Testis (tissue), 2 donors: ENCODE measurements at regions not wholly inside any gene's neighbourhood (a gene's known extent, or its start where the extent isn't known, plus 50 kb on each side); places are given as distances from the start of the nearest gene placed in this dataset.

Source experiments
- DNase-seq: peaks from one replicate; pipeline ENCODE4 v3.0.0-alpha.2; 2019
- H3K27ac ChIP-seq, 2 donors: fragments of 200-600 bp; sonication (generic); one replicate each; pipeline ENCODE4 v1.5.1; 2019
- H3K27me3 ChIP-seq: fragments of 200-600 bp; sonication (generic); one replicate; pipeline ENCODE4 v1.5.1; 2019
- H3K36me3 ChIP-seq: fragments of 200-600 bp; sonication (generic); one replicate; pipeline ENCODE4 v1.5.1; 2017; ENCODE audit warnings: low read depth; ENCODE audit errors: missing control alignments
- H3K4me1 ChIP-seq: fragments of 200-600 bp; sonication (generic); one replicate; pipeline ENCODE4 v1.5.1; 2019
- H3K4me3 ChIP-seq, 2 donors: fragments of 200-600 bp; sonication (generic); one replicate each; pipeline ENCODE4 v1.5.1; 2017 to 2019
- H3K9me3 ChIP-seq: fragments of 200-600 bp; sonication (generic); one replicate; pipeline ENCODE4 v1.5.1; 2017
- POLR2A ChIP-seq: fragments of 450-650 bp; IDR thresholded peaks from one replicate; pipeline ENCODE4 v1.6.1; 2017; ENCODE audit warnings: antibody characterized with exemption, mild to moderate bottlenecking, moderate library complexity
- WGBS, 2 donors: methylation state at CpG; one replicate each; pipeline ENCODE4 v1.1.5; 2018; 5-methylcytosine and 5-hydroxymethylcytosine counted together
- intact Hi-C: fragments of 100-400 bp; cut with DNase I; formaldehyde crosslinking; loops from one replicate; pipeline ENCODE4 v1.15.1; 2023; ENCODE audit warnings: low total_unique reads
- TF ChIP-seq, protein P1 (sequence below), 3 experiments: fragments of 450-650 bp in 2 of 3; fragments of 200-600 bp in 1 of 3; sonication (generic) in 1 of 3; IDR thresholded peaks; one replicate each; pipeline ENCODE4 v1.5.1; 2016 to 2019; ENCODE audit warnings: antibody characterized with exemption in 3 of 3, mild to moderate bottlenecking in 2 of 3, moderate library complexity in 1 of 3

DNA sequence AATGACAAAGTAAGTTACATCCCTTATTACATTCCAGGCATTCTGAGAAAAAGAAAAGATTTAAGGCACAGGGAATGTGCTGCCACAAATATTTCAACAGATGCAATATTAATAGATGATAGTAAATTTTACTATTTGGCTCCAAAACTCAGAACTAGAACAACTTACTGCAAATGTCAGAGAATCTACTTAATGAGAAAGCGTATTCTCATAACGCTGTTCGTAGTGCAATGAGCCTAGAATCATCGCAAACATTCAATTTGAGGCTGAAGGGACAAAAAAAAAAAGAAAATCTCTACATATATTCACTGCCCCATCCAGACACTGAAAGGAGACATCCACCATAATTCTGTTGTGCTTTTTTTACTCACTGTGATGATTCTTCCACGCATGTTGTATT, 272.1 kb upstream of the DOK6 start:
- intact Hi-C loops = no loop called here
- Histone ChIP-seq H3K9me3 (no peaks in the 10 kb centered on the region), H3K27me3 (no peaks in the 10 kb centered on the region), H3K4me1 (no peaks in the 10 kb centered on the region), H3K36me3 (no peaks in the 10 kb centered on the region), H3K27ac (no peak overlapping the region), H3K4me3 (no peak overlapping the region)
- TF ChIP-seq POLR2A = no peak
- TF ChIP-seq, protein P1, sequence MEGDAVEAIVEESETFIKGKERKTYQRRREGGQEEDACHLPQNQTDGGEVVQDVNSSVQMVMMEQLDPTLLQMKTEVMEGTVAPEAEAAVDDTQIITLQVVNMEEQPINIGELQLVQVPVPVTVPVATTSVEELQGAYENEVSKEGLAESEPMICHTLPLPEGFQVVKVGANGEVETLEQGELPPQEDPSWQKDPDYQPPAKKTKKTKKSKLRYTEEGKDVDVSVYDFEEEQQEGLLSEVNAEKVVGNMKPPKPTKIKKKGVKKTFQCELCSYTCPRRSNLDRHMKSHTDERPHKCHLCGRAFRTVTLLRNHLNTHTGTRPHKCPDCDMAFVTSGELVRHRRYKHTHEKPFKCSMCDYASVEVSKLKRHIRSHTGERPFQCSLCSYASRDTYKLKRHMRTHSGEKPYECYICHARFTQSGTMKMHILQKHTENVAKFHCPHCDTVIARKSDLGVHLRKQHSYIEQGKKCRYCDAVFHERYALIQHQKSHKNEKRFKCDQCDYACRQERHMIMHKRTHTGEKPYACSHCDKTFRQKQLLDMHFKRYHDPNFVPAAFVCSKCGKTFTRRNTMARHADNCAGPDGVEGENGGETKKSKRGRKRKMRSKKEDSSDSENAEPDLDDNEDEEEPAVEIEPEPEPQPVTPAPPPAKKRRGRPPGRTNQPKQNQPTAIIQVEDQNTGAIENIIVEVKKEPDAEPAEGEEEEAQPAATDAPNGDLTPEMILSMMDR (IDR thresholded peaks at IDR 0.05) = no peak
- DNase-seq = no peak
- WGBS, 2 donors = 62 to 72% methylated on average over 5 of the region's 5 CpGs

GRCh38 chr18:69128978-69129377, 271.7 kb upstream of the DOK6 start:
- intact Hi-C loops = no loop called here
- H3K4me3 ChIP-seq = no peak overlapping the region
- no peaks in the 10 kb centered on the region for H3K27me3 ChIP-seq
- TF ChIP-seq, protein P1 (IDR thresholded peaks at IDR 0.05) = no peak
- TF ChIP-seq POLR2A = no peak
- 43 to 69% methylated on average over 3 of the region's 3 CpGs for WGBS, 2 donors
- no peak overlapping the region for H3K27ac ChIP-seq
- H3K9me3 ChIP-seq = no peaks in the 10 kb centered on the region
- DNase-seq = no peak
- H3K36me3 ChIP-seq = no peaks in the 10 kb centered on the region
- no peaks in the 10 kb centered on the region for H3K4me1 ChIP-seq

- intact Hi-C loops = no loop called here
- WGBS, 2 donors = 89 to 92% methylated on average over 2 of the region's 2 CpGs
Observed at GRCh38 chr18:69138088-69138487, 262.6 kb upstream of the DOK6 start.

GRCh38 chr18:69143084-69143483, 257.6 kb upstream of the DOK6 start:
- H3K4me3 ChIP-seq = no peak overlapping the region
- no peaks in the 10 kb centered on the region for H3K36me3 ChIP-seq
- no peaks in the 10 kb centered on the region for H3K9me3 ChIP-seq
- no peak for TF ChIP-seq POLR2A
- TF ChIP-seq, protein P1 (IDR thresholded peaks at IDR 0.05) = no peak
- H3K27ac ChIP-seq = no peak overlapping the region
- H3K27me3 ChIP-seq = no peaks in the 10 kb centered on the region
- no peak for DNase-seq
- 96 to 97% methylated on average over 2 of the region's 2 CpGs for WGBS, 2 donors
- H3K4me1 ChIP-seq = no peaks in the 10 kb centered on the region
- intact Hi-C loops = no loop called here

More at GRCh38 chr18:69138088-69138487, 262.6 kb upstream of the DOK6 start:
- Histone ChIP-seq H3K9me3 (no peaks in the 10 kb centered on the region), H3K4me3 (no peak overlapping the region), H3K27me3 (no peaks in the 10 kb centered on the region), H3K4me1 (no peaks in the 10 kb centered on the region), H3K36me3 (no peaks in the 10 kb centered on the region), H3K27ac (no peak overlapping the region)
- DNase-seq = no peak
- TF ChIP-seq POLR2A = no peak
- TF ChIP-seq, protein P1 (IDR thresholded peaks at IDR 0.05) = no peak

GRCh38 chr18:69152436-69152835, 248.3 kb upstream of the DOK6 start:
- no peaks in the 10 kb centered on the region for H3K4me1 ChIP-seq
- no peak overlapping the region for H3K4me3 ChIP-seq
- no peak for DNase-seq
- H3K27ac ChIP-seq = no peak overlapping the region
- H3K27me3 ChIP-seq = no peaks in the 10 kb centered on the region
- WGBS, 2 donors = 88 to 91% methylated on average over 3 of the region's 3 CpGs
- H3K9me3 ChIP-seq = no peaks in the 10 kb centered on the region
- intact Hi-C loops = no loop called here
- H3K36me3 ChIP-seq = no peaks in the 10 kb centered on the region
- TF ChIP-seq, protein P1 (IDR thresholded peaks at IDR 0.05) = no peak
- TF ChIP-seq POLR2A = no peak
